ENCODE measurements at regions not wholly inside any gene's neighbourhood (a gene's known extent, or its start where the extent isn't known, plus 50 kb on each side); places are given as distances from the start of the nearest gene placed in this dataset.

DNA sequence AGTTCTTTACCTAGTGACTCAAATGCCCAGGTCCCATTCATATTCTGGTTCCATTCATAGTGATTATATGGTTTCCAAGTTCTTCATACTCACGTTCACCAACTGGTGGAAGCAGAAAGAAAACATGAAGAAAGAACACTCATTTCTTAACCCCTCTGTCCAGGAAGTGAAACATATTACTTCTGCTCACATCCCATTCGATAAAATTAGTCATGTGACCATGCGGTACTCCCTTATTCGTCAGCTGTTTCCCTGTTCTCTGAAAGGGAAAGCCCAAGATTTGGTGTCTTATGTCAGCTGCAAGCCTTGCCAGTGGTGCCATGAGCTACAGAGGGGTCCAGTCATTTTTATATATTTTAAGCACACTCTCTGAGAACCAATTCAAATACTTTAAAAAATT is 387.0 kb upstream of the DMAC1 start:
- Histone ChIP-seq H3K23ac (ENCODE audit: insufficient read length, low read depth, low read length) (no peak overlapping the region), H3K4me2 (ENCODE audit: insufficient read depth, insufficient read length, low read length) (no peak overlapping the region), H4K5ac (ENCODE audit: insufficient read length, low read depth, low read length) (no peak overlapping the region), H3K27me3 (ENCODE audit: insufficient read depth, low read length) (no peaks in the 10 kb centered on the region), H4K20me1 (ENCODE audit: control insufficient read depth, insufficient read depth, insufficient read length) (no peaks in the 10 kb centered on the region), H3K4ac (ENCODE audit: low read depth, low read length) (no peak overlapping the region), H4K91ac (ENCODE audit: insufficient read length, low read depth, low read length) (no peak overlapping the region), H3K9ac (ENCODE audit: extremely low read depth, insufficient read length, low read length) (no peak overlapping the region), H2BK12ac (ENCODE audit: insufficient read length, low read depth, low read length) (no peak overlapping the region), H3K79me2 (ENCODE audit: insufficient read depth, low read length) (no peaks in the 10 kb centered on the region), H2BK120ac (ENCODE audit: low read depth, low read length, poor library complexity, severe bottlenecking) (no peak overlapping the region), H3T11ph (ENCODE audit: low read length) (no peak overlapping the region), H2BK15ac (ENCODE audit: low read depth, low read length) (no peak overlapping the region), H3K56ac (ENCODE audit: insufficient read length, low read depth, low read length) (no peak overlapping the region), H3K27ac (ENCODE audit: insufficient read length, low read depth, low read length) (no peak overlapping the region), H2AFZ (ENCODE audit: low read length) (no peak overlapping the region), H3K4me1 (ENCODE audit: insufficient read depth, low read length) (no peaks in the 10 kb centered on the region), H3K18ac (ENCODE audit: insufficient read length, low read depth, low read length) (no peak overlapping the region), H2BK20ac (ENCODE audit: low read depth, low read length, poor library complexity, severe bottlenecking) (no peak overlapping the region), H3K9me3 (ENCODE audit: control insufficient read depth, low read depth, low read length) (no peaks in the 10 kb centered on the region), H3K14ac (ENCODE audit: insufficient read depth, low read length) (no peak overlapping the region), H2AK5ac (ENCODE audit: insufficient read length, low read length) (no peak overlapping the region), H4K8ac (replicated peaks; ENCODE audit: insufficient read length, low read depth, low read length) (no peak overlapping the region), H3K79me1 (ENCODE audit: insufficient read depth, low read depth, low read length, poor library complexity, severe bottlenecking) (no peaks in the 10 kb centered on the region), H3K23me2 (ENCODE audit: insufficient read length, low read depth, low read length, poor library complexity, severe bottlenecking) (no peaks in the 10 kb centered on the region), H2BK5ac (ENCODE audit: insufficient read length, low read length) (no peak overlapping the region)
- peaks cover 0 to 3% of the 10 kb centered on the region in 2 experiments; a peak in 3 of 5 replicates for H3K9me3 Mint-ChIP-seq
- no CpG with 5 or more reads among the region's 4 CpGs for WGBS (ENCODE audit: extremely low coverage, insufficient read length, low lambda C conversion rate)
- no peak for DNase-seq
- peaks cover 0 to 6% (median 4%) of the 10 kb centered on the region in 3 experiments; a peak in 4 of 7 replicates for H3K36me3 Mint-ChIP-seq (ENCODE audit: insufficient read depth in 1 of 3, low read depth in 3 of 3)
- H3K27me3 Mint-ChIP-seq (ENCODE audit: low read depth) = no peaks in the 10 kb centered on the region
- H3K4me1 Mint-ChIP-seq = no peaks in the 10 kb centered on the region
- TF ChIP-seq, protein P1, sequence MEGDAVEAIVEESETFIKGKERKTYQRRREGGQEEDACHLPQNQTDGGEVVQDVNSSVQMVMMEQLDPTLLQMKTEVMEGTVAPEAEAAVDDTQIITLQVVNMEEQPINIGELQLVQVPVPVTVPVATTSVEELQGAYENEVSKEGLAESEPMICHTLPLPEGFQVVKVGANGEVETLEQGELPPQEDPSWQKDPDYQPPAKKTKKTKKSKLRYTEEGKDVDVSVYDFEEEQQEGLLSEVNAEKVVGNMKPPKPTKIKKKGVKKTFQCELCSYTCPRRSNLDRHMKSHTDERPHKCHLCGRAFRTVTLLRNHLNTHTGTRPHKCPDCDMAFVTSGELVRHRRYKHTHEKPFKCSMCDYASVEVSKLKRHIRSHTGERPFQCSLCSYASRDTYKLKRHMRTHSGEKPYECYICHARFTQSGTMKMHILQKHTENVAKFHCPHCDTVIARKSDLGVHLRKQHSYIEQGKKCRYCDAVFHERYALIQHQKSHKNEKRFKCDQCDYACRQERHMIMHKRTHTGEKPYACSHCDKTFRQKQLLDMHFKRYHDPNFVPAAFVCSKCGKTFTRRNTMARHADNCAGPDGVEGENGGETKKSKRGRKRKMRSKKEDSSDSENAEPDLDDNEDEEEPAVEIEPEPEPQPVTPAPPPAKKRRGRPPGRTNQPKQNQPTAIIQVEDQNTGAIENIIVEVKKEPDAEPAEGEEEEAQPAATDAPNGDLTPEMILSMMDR (conservative IDR thresholded peaks at IDR 0.05) = no peak
- no peak overlapping the region for H3K4me3 Mint-ChIP-seq
- H3K27ac Mint-ChIP-seq = no peak overlapping the region

Measured in H9 (cell line).